ENCODE measurements at regions not wholly inside any gene's neighbourhood (a gene's known extent, or its start where the extent isn't known, plus 50 kb on each side); places are given as distances from the start of the nearest gene placed in this dataset.

DNA sequence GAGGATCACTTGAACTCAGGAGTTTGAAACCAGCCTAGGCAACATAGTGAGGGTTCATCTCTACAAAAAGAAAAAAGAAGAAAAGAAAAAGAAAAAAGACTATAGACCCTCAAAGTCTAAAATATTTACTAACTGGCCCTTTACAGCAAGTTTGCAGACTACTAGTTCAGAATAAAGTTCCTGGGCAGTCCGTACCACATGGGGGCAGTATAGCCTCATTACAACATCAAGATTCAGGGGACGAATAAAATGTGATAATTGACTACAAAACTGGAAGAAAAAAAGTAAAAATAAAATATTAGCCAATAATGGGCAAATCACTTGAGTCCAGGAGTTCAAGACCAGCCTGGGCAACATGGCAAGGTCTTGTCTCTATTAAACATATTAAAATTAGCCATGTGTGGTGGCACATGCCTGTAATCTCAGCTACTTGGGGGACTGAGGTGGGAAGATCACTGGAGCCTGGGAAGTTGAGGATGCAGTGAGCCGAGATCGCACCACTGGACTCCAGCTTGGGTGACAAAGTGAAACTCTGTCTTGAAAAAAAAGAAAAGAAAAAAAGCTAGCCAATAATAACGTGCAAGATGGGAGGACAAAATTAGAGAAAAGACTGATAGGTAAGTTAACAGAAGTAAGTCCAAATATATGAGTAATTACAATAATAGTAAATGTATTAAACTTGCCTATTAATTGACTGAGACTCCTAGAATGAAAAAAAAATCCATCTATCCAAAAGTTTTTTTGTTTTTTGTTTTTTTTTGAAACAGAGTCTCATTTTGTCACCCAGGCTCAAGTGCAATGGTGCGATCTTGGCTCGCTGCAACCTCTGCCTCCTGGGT, 129.4 kb upstream of the SEC14L1 start:
- Mint-ChIP-seq H3K9me3 (peaks cover 0 to 14% (median 4%) of the 10 kb centered on the region in 8 donors), H3K27me3 (peaks cover 5% of the 10 kb centered on the region in 2 donors)
- intact Hi-C loops (cut with micrococcal nuclease): loop anchor here (2.0 to 5.0 kb wide), 3 partner anchors 43 to 236 kb away; no protein-coding TSS in a partner anchor

DNA sequence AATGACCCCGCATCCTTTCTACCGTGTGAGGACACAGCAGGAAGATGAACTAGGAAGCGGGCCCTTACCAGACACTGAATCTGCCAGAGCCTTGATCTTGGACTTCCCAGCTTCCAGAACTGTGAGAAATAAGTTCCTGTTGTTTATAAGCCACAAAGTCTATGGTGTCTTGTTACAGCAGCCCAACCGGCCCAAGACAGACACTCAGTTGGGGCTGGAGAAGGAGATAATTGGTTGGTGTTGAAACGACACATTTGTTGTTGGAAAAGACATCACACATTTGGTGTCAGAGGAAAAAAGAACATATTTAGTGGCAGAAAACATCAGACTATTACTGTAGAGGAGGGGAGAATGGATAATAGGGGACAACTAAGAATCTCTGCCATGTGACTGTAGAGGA, 122.3 kb upstream of the SEC14L1 start:
- Histone ChIP-seq H3K27ac (ENCODE audit: low read depth, low read length) (no peak overlapping the region), H3K4me3 (ENCODE audit: low read length in 2 of 2) (no peak overlapping the region), H3K4me1 (ENCODE audit: insufficient read depth, low read length) (no peaks in the 10 kb centered on the region), H3K27me3 (ENCODE audit: insufficient read depth, low read length) (no peaks in the 10 kb centered on the region), H3K36me3 (ENCODE audit: insufficient read depth, low read length) (no peaks in the 10 kb centered on the region), H3K9me3 (ENCODE audit: control insufficient read depth in 1 of 2, low read length in 2 of 2) (no peaks in the 10 kb centered on the region)
- ChIA-PET CTCF (ENCODE audit: partially characterized antibody) (no interaction called here), POLR2A (ENCODE audit: partially characterized antibody) (no interaction called here)
- no peak for DNase-seq
- H3K9me3 Mint-ChIP-seq: peaks cover 0 to 14% (median 8%) of the 10 kb centered on the region in 8 donors
- no peaks in the 10 kb centered on the region for H3K36me3 Mint-ChIP-seq
- H3K4me3 Mint-ChIP-seq: no peak overlapping the region
- intact Hi-C loops (cut with micrococcal nuclease): no loop called here
- H3K27me3 Mint-ChIP-seq: peaks cover 0 to 2% of the 10 kb centered on the region in 2 donors
- no peaks in the 10 kb centered on the region for H3K4me1 Mint-ChIP-seq
- no peak overlapping the region for H3K27ac Mint-ChIP-seq

More for the DNA sequence above, 129.4 kb upstream of the SEC14L1 start:
- Mint-ChIP-seq H3K36me3 (peaks cover 0 to 4% of the 10 kb centered on the region in 2 donors), H3K27ac (no peak overlapping the region), H3K4me3 (no peak overlapping the region), H3K4me1 (peaks cover 0 to 3% (median under 1%) of the 10 kb centered on the region in 4 donors)
- Histone ChIP-seq H3K36me3 (ENCODE audit: insufficient read depth, low read length) (no peaks in the 10 kb centered on the region), H3K4me3 (ENCODE audit: low read length in 2 of 2) (no peak overlapping the region), H3K27me3 (ENCODE audit: insufficient read depth, low read length) (no peaks in the 10 kb centered on the region), H3K9me3 (ENCODE audit: control insufficient read depth in 1 of 2, low read length in 2 of 2) (no peaks in the 10 kb centered on the region), H3K4me1 (ENCODE audit: insufficient read depth, low read length) (no peaks in the 10 kb centered on the region), H3K27ac (ENCODE audit: low read depth, low read length) (no peak overlapping the region)
- POLR2A ChIA-PET (ENCODE audit: partially characterized antibody): interaction anchor here (1.0 kb wide), 1 partner anchor 45 kb away, joined by 3 read pairs; no protein-coding TSS in a partner anchor
- CTCF ChIA-PET (ENCODE audit: partially characterized antibody): interaction anchor here (0.7 to 5.7 kb wide), 9 partner anchors 26 to 128 kb away, joined by 3 to 38 read pairs (median 5); no protein-coding TSS in a partner anchor
- DNase-seq: peak; percentile 39 to 54 (median 48)

DNA sequence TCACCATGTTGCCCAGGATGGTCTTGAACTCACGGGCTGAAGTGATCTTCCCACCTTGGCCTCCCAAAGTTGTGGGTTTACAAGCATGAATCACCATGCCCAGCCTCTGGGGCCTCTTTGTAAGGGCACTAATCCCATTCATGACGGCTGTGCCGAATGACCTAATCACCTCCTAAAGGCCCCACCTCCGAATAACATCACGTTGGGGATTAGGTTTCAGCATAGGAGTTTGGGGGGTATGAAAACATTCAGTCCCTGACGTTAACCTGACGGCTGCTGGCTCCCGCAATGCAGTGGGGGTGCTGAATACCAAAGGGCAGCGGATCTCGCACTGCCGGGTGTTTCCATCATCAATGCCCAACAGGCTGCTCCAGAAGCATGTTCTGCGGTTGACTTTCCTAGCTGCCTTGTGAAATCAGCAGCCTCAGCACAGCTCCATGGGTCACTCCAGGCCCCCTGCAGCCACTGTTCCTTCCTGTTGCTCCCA, 120.8 kb upstream of the SEC14L1 start:
- no peaks in the 10 kb centered on the region for H3K9me3 ChIP-seq (ENCODE audit: control insufficient read depth in 1 of 2, low read length in 2 of 2)
- CTCF ChIA-PET (ENCODE audit: partially characterized antibody): no interaction called here
- H3K4me3 ChIP-seq (ENCODE audit: low read length in 2 of 2): no peak overlapping the region
- H3K27me3 ChIP-seq (ENCODE audit: insufficient read depth, low read length): no peaks in the 10 kb centered on the region
- no peak for DNase-seq
- no peak overlapping the region for H3K4me3 Mint-ChIP-seq
- H3K4me1 ChIP-seq (ENCODE audit: insufficient read depth, low read length): no peaks in the 10 kb centered on the region
- no peaks in the 10 kb centered on the region for H3K36me3 Mint-ChIP-seq
- intact Hi-C loops (cut with micrococcal nuclease): no loop called here
- no peaks in the 10 kb centered on the region for H3K4me1 Mint-ChIP-seq
- no peak overlapping the region for H3K27ac Mint-ChIP-seq
- peaks cover 0 to 6% of the 10 kb centered on the region in 2 donors for H3K27me3 Mint-ChIP-seq
- H3K36me3 ChIP-seq (ENCODE audit: insufficient read depth, low read length): no peaks in the 10 kb centered on the region
- POLR2A ChIA-PET (ENCODE audit: partially characterized antibody): no interaction called here
- peaks cover 0 to 14% (median 8%) of the 10 kb centered on the region in 8 donors for H3K9me3 Mint-ChIP-seq
- H3K27ac ChIP-seq (ENCODE audit: low read depth, low read length): no peak overlapping the region

DNA sequence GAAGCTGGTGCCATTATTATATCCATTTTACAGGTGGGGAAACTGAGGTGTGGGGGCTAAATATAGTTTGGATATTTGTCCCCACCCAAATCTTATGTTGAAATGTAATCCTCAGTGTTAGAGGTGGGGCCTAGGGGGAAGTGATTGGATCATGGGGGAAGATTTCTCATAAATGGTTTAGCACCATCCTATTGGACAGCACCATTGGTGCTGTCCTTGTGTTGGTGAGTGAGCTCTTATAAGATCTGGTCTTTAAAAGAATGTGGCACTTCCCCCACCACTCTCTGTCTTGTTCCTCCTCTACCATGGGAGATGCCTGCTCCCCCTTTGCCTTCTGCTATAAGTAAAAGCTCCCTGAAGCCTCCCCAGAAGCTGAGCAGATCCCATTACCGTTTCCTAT, 119.8 kb upstream of the SEC14L1 start:
- Mint-ChIP-seq H3K27ac (no peak overlapping the region), H3K9me3 (peaks cover 0 to 14% (median 8%) of the 10 kb centered on the region in 8 donors), H3K4me1 (no peaks in the 10 kb centered on the region), H3K27me3 (peaks cover 0 to 4% of the 10 kb centered on the region in 2 donors), H3K36me3 (no peaks in the 10 kb centered on the region), H3K4me3 (no peak overlapping the region)
- Histone ChIP-seq H3K9me3 (ENCODE audit: control insufficient read depth in 1 of 2, low read length in 2 of 2) (no peaks in the 10 kb centered on the region), H3K27me3 (ENCODE audit: insufficient read depth, low read length) (no peaks in the 10 kb centered on the region), H3K4me1 (ENCODE audit: insufficient read depth, low read length) (no peaks in the 10 kb centered on the region), H3K4me3 (ENCODE audit: low read length in 2 of 2) (no peak overlapping the region), H3K36me3 (ENCODE audit: insufficient read depth, low read length) (no peaks in the 10 kb centered on the region), H3K27ac (ENCODE audit: low read depth, low read length) (no peak overlapping the region)
- ChIA-PET POLR2A (ENCODE audit: partially characterized antibody) (interaction anchor here (0.6 kb wide), 1 partner anchor 89 kb away, joined by 3 read pairs; no protein-coding TSS in a partner anchor), CTCF (ENCODE audit: partially characterized antibody) (no interaction called here)
- no peak for DNase-seq
- intact Hi-C loops (cut with micrococcal nuclease): no loop called here

DNA sequence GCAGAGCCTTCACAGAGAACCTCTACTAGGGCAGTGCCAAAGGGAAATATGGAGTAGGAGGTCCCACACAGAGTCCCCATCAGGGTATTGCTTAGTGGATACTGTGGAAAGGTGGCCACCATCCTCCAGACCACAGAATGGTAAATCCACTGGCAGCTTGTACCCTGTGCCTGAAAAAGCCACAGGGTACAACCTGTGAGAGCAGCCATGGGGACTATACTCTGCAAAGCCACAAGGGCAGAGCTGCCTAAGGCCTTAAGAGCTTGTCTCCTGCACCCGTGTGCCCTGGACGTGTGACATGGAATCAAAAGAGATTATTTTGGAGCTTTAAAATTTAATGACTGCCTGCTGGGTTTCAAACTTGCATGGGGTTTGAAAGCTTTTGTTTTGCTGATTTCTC, 118.0 kb upstream of the SEC14L1 start:
- no peaks in the 10 kb centered on the region for H3K4me1 ChIP-seq (ENCODE audit: insufficient read depth, low read length)
- Mint-ChIP-seq H3K27me3 (peaks cover 0 to 4% of the 10 kb centered on the region in 2 donors), H3K27ac (no peak overlapping the region), H3K36me3 (peaks cover 0 to 5% of the 10 kb centered on the region in 2 donors), H3K4me1 (no peaks in the 10 kb centered on the region), H3K4me3 (no peak overlapping the region), H3K9me3 (peaks cover 0 to 27% (median 11%) of the 10 kb centered on the region in 8 donors)
- no peaks in the 10 kb centered on the region for H3K9me3 ChIP-seq (ENCODE audit: control insufficient read depth in 1 of 2, low read length in 2 of 2)
- ChIA-PET CTCF (ENCODE audit: partially characterized antibody) (interaction anchor here (1.1 to 1.4 kb wide), 3 partner anchors 14 to 33 kb away, joined by 3 to 6 read pairs (median 4); no protein-coding TSS in a partner anchor), POLR2A (ENCODE audit: partially characterized antibody) (no interaction called here)
- DNase-seq: no peak
- no peaks in the 10 kb centered on the region for H3K27me3 ChIP-seq (ENCODE audit: insufficient read depth, low read length)
- intact Hi-C loops (cut with micrococcal nuclease): no loop called here
- H3K36me3 ChIP-seq (ENCODE audit: insufficient read depth, low read length): no peaks in the 10 kb centered on the region
- no peak overlapping the region for H3K27ac ChIP-seq (ENCODE audit: low read depth, low read length)
- H3K4me3 ChIP-seq (ENCODE audit: low read length in 2 of 2): no peak overlapping the region

DNA sequence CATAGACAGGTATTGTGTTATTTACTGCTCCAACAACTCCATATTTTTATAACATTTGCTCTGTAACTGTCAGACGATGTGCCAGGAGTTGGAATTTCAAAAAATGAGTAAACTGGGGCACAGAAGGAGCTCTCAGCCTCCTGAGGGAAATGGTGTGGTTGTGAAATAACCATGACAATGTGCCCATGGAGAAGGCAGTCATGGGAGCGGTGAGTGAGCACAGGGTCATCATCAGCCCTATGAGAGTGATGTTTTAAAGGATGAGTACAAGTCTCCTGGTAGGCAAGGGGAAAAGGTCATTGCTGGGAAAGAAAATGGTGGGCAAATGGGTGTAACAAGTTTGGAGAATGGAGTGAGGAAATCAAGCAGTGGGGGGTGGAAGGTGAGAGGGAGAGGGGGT, 115.0 kb upstream of the SEC14L1 start:
- H3K27me3 ChIP-seq (ENCODE audit: insufficient read depth, low read length): no peaks in the 10 kb centered on the region

DNA sequence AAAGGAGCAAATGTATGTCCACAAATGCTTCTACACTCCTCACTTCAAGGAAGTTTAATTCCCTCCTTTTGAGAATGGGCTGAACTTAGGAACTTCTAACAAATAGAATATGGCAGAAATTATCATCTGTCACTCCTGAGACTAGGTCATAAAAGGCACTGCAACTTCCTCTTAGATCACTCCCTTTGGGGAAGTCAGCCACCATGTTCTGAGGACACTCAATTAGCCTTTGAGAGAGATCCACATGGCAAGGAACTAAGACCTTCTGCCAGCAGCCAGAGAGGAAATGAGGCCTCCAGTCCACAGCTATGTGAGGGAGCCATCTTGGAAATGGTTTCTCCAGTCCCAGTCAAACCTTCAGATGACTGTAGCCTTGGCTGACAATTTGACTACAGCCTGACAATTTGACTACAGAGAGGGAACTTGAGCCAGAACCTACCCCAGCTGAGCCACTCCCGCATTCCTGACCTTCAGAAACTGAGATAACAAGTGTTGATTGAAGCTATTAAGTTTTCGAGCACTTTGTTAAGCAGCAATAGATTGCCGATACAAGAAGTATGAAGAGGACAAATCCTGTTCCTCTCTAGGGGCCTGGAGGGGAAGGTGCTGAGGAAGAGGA, 113.4 kb upstream of the SEC14L1 start:
- no peak overlapping the region for H3K27ac ChIP-seq (ENCODE audit: low read depth, low read length)
- H3K36me3 Mint-ChIP-seq: peaks cover 0 to 9% of the 10 kb centered on the region in 2 donors
- H3K36me3 ChIP-seq (ENCODE audit: insufficient read depth, low read length): no peaks in the 10 kb centered on the region
- no peak overlapping the region for H3K27ac Mint-ChIP-seq
- H3K9me3 Mint-ChIP-seq: peaks cover 0 to 27% (median 10%) of the 10 kb centered on the region in 8 donors
- no peaks in the 10 kb centered on the region for H3K4me1 ChIP-seq (ENCODE audit: insufficient read depth, low read length)
- peaks cover 0 to 4% of the 10 kb centered on the region in 2 donors for H3K27me3 Mint-ChIP-seq
- DNase-seq: no peak
- H3K9me3 ChIP-seq (ENCODE audit: control insufficient read depth in 1 of 2, low read length in 2 of 2): peaks cover 0 to 8% of the 10 kb centered on the region in 2 donors
- no peaks in the 10 kb centered on the region for H3K27me3 ChIP-seq (ENCODE audit: insufficient read depth, low read length)
- ChIA-PET CTCF (ENCODE audit: partially characterized antibody) (no interaction called here), POLR2A (ENCODE audit: partially characterized antibody) (interaction anchor here (0.6 kb wide), 1 partner anchor 18 kb away, joined by 3 read pairs; no protein-coding TSS in a partner anchor)
- H3K4me3 ChIP-seq (ENCODE audit: low read length in 2 of 2): no peak overlapping the region
- H3K4me3 Mint-ChIP-seq: no peak overlapping the region
- intact Hi-C loops (cut with micrococcal nuclease): no loop called here
- H3K4me1 Mint-ChIP-seq: no peaks in the 10 kb centered on the region

More for the DNA sequence above, 115.0 kb upstream of the SEC14L1 start:
- H3K27ac ChIP-seq (ENCODE audit: low read depth, low read length): no peak overlapping the region
- Mint-ChIP-seq H3K4me1 (no peaks in the 10 kb centered on the region), H3K27ac (no peak overlapping the region), H3K9me3 (peaks cover 0 to 30% (median 10%) of the 10 kb centered on the region in 8 donors), H3K4me3 (no peak overlapping the region), H3K27me3 (peaks cover 0 to 4% of the 10 kb centered on the region in 2 donors), H3K36me3 (peaks cover 0 to 5% of the 10 kb centered on the region in 2 donors)
- no peak for DNase-seq
- intact Hi-C loops (cut with micrococcal nuclease): no loop called here
- H3K36me3 ChIP-seq (ENCODE audit: insufficient read depth, low read length): no peaks in the 10 kb centered on the region
- CTCF ChIA-PET (ENCODE audit: partially characterized antibody): no interaction called here
- POLR2A ChIA-PET (ENCODE audit: partially characterized antibody): no interaction called here
- H3K4me1 ChIP-seq (ENCODE audit: insufficient read depth, low read length): no peaks in the 10 kb centered on the region
- no peaks in the 10 kb centered on the region for H3K9me3 ChIP-seq (ENCODE audit: control insufficient read depth in 1 of 2, low read length in 2 of 2)
- no peak overlapping the region for H3K4me3 ChIP-seq (ENCODE audit: low read length in 2 of 2)
